Karpas-422 (cell line): ENCODE measurements at regions not wholly inside any gene's neighbourhood (a gene's known extent, or its start where the extent isn't known, plus 50 kb on each side); places are given as distances from the start of the nearest gene placed in this dataset.
"Not testable (repeated sequence)": the region's sequence is repeated elsewhere in the genome, so short reads cannot be mapped to it uniquely, and the experiment has no call there.

Experiments
- DNase-seq: peaks from one replicate; pipeline ENCODE4 v3.0.0-alpha.2; 2015
- H2AFZ ChIP-seq: fragments of 200-600 bp; sonication (generic); 2 replicates; pipeline ENCODE4 v1.6.1; 2014; ENCODE audit warnings: antibody characterized with exemption, low read length, mixed read lengths
- H3K27ac ChIP-seq: fragments of 200-600 bp; sonication (generic); 2 replicates; pipeline ENCODE4 v1.5.1; 2014; ENCODE audit warnings: mild to moderate bottlenecking, low read length, moderate library complexity
- H3K27me3 ChIP-seq: fragments of 200-600 bp; sonication (generic); 2 replicates; pipeline ENCODE4 v1.6.1; 2014; ENCODE audit warnings: low read length, mixed read lengths
- H3K36me3 ChIP-seq: fragments of 200-600 bp; sonication (generic); 2 replicates; pipeline ENCODE4 v1.6.1; 2014; ENCODE audit warnings: low read length, mixed read lengths; ENCODE audit not compliant: insufficient read depth
- H3K4me1 ChIP-seq: fragments of 200-600 bp; sonication (generic); 2 replicates; pipeline ENCODE4 v1.6.1; 2014; ENCODE audit warnings: mild to moderate bottlenecking, low read length, mixed read lengths
- H3K4me2 ChIP-seq: fragments of 200-600 bp; sonication (generic); 2 replicates; pipeline ENCODE4 v1.6.1; 2014; ENCODE audit warnings: low read length, low read depth, mild to moderate bottlenecking; ENCODE audit not compliant: poor library complexity, severe bottlenecking
- H3K4me3 ChIP-seq: fragments of 200-600 bp; sonication (generic); 2 replicates; pipeline ENCODE4 v1.5.1; 2014; ENCODE audit warnings: mild to moderate bottlenecking, antibody characterized with exemption, low read length, mixed read lengths
- H3K79me2 ChIP-seq: fragments of 200-600 bp; sonication (generic); 2 replicates; pipeline ENCODE4 v1.6.1; 2014; ENCODE audit warnings: mild to moderate bottlenecking, low read length, mixed read lengths
- H3K9ac ChIP-seq: fragments of 200-600 bp; sonication (generic); 2 replicates; pipeline ENCODE4 v1.6.0; 2014; ENCODE audit warnings: low read length
- H3K9me2 ChIP-seq: fragments of 200-600 bp; sonication (generic), shearing (Covaris generic); replicated peaks from 2 replicates; pipeline ENCODE4 v1.6.0; 2014; ENCODE audit warnings: mild to moderate bottlenecking, low read length, moderate library complexity; ENCODE audit not compliant: insufficient read depth
- H3K9me3 ChIP-seq: fragments of 300-700, 200-600 bp; sonication (generic); 2 replicates; pipeline ENCODE4 v1.6.1; 2014; ENCODE audit warnings: low read length, mixed read lengths
- H4K20me1 ChIP-seq: fragments of 200-600 bp; sonication (generic); 2 replicates; pipeline ENCODE4 v1.6.1; 2014; ENCODE audit warnings: mild to moderate bottlenecking, antibody characterized with exemption, low read length, low read depth; ENCODE audit not compliant: insufficient read depth

GRCh38 chr4:33829356-33829755 lies 2415.0 kb downstream of the ARAP2 start:
- H3K27me3 ChIP-seq, H3K4me3 ChIP-seq, H3K27ac ChIP-seq, H3K9me2 ChIP-seq, H3K9me3 ChIP-seq, H3K36me3 ChIP-seq, H3K9ac ChIP-seq, DNase-seq, H4K20me1 ChIP-seq, H3K4me1 ChIP-seq, H3K79me2 ChIP-seq, H3K4me2 ChIP-seq, H2AFZ ChIP-seq: not testable (repeated sequence)

GRCh38 chr4:33831442-33832066 lies 2412.8 kb downstream of the ARAP2 start:
- H2AFZ ChIP-seq: no peak overlapping the region
- H3K9me3 ChIP-seq: peaks cover 4% of the 10 kb centered on the region; the same call in 1 of the 2 replicates
- no peaks in the 10 kb centered on the region for H3K36me3 ChIP-seq
- H3K4me3 ChIP-seq: no peak overlapping the region
- no peak overlapping the region for H3K4me2 ChIP-seq
- H3K4me1 ChIP-seq: no peaks in the 10 kb centered on the region
- no peak overlapping the region for H3K27ac ChIP-seq
- no peaks in the 10 kb centered on the region for H3K9me2 ChIP-seq
- no peak for DNase-seq
- H3K9ac ChIP-seq: no peak overlapping the region
- no peaks in the 10 kb centered on the region for H4K20me1 ChIP-seq
- H3K27me3 ChIP-seq: no peaks in the 10 kb centered on the region
- no peaks in the 10 kb centered on the region for H3K79me2 ChIP-seq

GRCh38 chr4:33835764-33836163 lies 2408.6 kb downstream of the ARAP2 start:
- H3K79me2 ChIP-seq, H3K9me3 ChIP-seq, H3K27me3 ChIP-seq, H4K20me1 ChIP-seq, H3K4me3 ChIP-seq, H3K4me1 ChIP-seq, H3K9ac ChIP-seq, H3K36me3 ChIP-seq, H3K27ac ChIP-seq, H3K4me2 ChIP-seq, H3K9me2 ChIP-seq, DNase-seq, H2AFZ ChIP-seq: not testable (repeated sequence)

GRCh38 chr4:33837043-33837838 lies 2407.1 kb downstream of the ARAP2 start:
- Histone ChIP-seq H3K4me3 (no peak overlapping the region), H3K27ac (no peak overlapping the region), H3K9ac (no peak overlapping the region), H3K4me2 (no peak overlapping the region), H3K9me3 (peaks cover 4% of the 10 kb centered on the region; the same call in 1 of the 2 replicates), H3K4me1 (no peaks in the 10 kb centered on the region), H4K20me1 (no peaks in the 10 kb centered on the region), H2AFZ (no peak overlapping the region), H3K27me3 (no peaks in the 10 kb centered on the region), H3K9me2 (no peaks in the 10 kb centered on the region), H3K79me2 (no peaks in the 10 kb centered on the region), H3K36me3 (no peaks in the 10 kb centered on the region)
- no peak for DNase-seq

- Histone ChIP-seq H3K9me2 (no peaks in the 10 kb centered on the region), H3K27me3 (no peaks in the 10 kb centered on the region), H3K4me3 (no peak overlapping the region), H3K9ac (no peak overlapping the region), H3K4me1 (no peaks in the 10 kb centered on the region), H3K36me3 (no peaks in the 10 kb centered on the region), H3K27ac (no peak overlapping the region), H3K9me3 (no peaks in the 10 kb centered on the region), H2AFZ (no peak overlapping the region), H3K4me2 (no peak overlapping the region), H4K20me1 (no peaks in the 10 kb centered on the region), H3K79me2 (no peaks in the 10 kb centered on the region)
- no peak for DNase-seq
Measured at GRCh38 chr4:33841120-33841519, 2403.2 kb downstream of the ARAP2 start.

- Histone ChIP-seq H3K4me1 (no peaks in the 10 kb centered on the region), H4K20me1 (no peaks in the 10 kb centered on the region), H3K9me3 (peaks cover 13% of the 10 kb centered on the region), H3K9me2 (no peaks in the 10 kb centered on the region), H2AFZ (no peak overlapping the region), H3K4me3 (no peak overlapping the region), H3K27me3 (no peaks in the 10 kb centered on the region), H3K36me3 (no peaks in the 10 kb centered on the region), H3K4me2 (no peak overlapping the region), H3K9ac (no peak overlapping the region), H3K27ac (no peak overlapping the region), H3K79me2 (no peaks in the 10 kb centered on the region)
- no peak for DNase-seq
Measured at GRCh38 chr4:33850371-33850902, 2393.9 kb downstream of the ARAP2 start.

GRCh38 chr4:33853670-33854069 lies 2390.6 kb downstream of the ARAP2 start:
- not testable (repeated sequence) for H3K9me3 ChIP-seq, H3K79me2 ChIP-seq, H3K27me3 ChIP-seq, H2AFZ ChIP-seq, H3K27ac ChIP-seq, H3K4me3 ChIP-seq, H3K9ac ChIP-seq, H3K4me1 ChIP-seq, H3K4me2 ChIP-seq, H3K36me3 ChIP-seq, DNase-seq, H4K20me1 ChIP-seq, H3K9me2 ChIP-seq

- no peak overlapping the region for H3K4me2 ChIP-seq
- peaks cover 10% of the 10 kb centered on the region for H3K9me3 ChIP-seq
- H3K9ac ChIP-seq: no peak overlapping the region
- no peaks in the 10 kb centered on the region for H3K4me1 ChIP-seq
- H3K4me3 ChIP-seq: no peak overlapping the region
- no peaks in the 10 kb centered on the region for H4K20me1 ChIP-seq
- H2AFZ ChIP-seq: no peak overlapping the region
- H3K27me3 ChIP-seq: no peaks in the 10 kb centered on the region
- H3K27ac ChIP-seq: no peak overlapping the region
- DNase-seq: no peak
- no peaks in the 10 kb centered on the region for H3K9me2 ChIP-seq
- H3K79me2 ChIP-seq: no peaks in the 10 kb centered on the region
- no peaks in the 10 kb centered on the region for H3K36me3 ChIP-seq
Measured at GRCh38 chr4:33864290-33864859, 2379.9 kb downstream of the ARAP2 start.
